Skeletal muscle tissue (tissue), 3 donors: ENCODE measurements at regions not wholly inside any gene's neighbourhood (a gene's known extent, or its start where the extent isn't known, plus 50 kb on each side); places are given as distances from the start of the nearest gene placed in this dataset.

Experiments used
- H3K27ac ChIP-seq: one replicate; pipeline ENCODE4 v1.7.0; 2013; ENCODE audit warnings: mild to moderate bottlenecking, low read depth, low read length, inconsistent platforms
- H3K27me3 ChIP-seq, 3 donors: one replicate each; pipeline ENCODE4 v1.7.0; 2013; ENCODE audit warnings: low read length in 3 of 3; ENCODE audit not compliant: control insufficient read depth in 3 of 3, insufficient read depth in 3 of 3
- H3K36me3 ChIP-seq, 3 donors: one replicate each; pipeline ENCODE4 v1.7.0; 2013; ENCODE audit warnings: low read length in 3 of 3; ENCODE audit not compliant: control insufficient read depth in 3 of 3, insufficient read depth in 3 of 3
- H3K4me1 ChIP-seq, 3 donors: one replicate each; pipeline ENCODE4 v1.7.0; 2013; ENCODE audit warnings: low read length in 3 of 3, mild to moderate bottlenecking in 3 of 3; ENCODE audit not compliant: control insufficient read depth in 3 of 3, insufficient read depth in 3 of 3
- H3K4me3 ChIP-seq, 3 donors: one replicate each; pipeline ENCODE4 v1.7.0; 2013; ENCODE audit warnings: low read length in 3 of 3
- H3K9ac ChIP-seq, 3 donors: one replicate each; pipeline ENCODE4 v1.7.0; 2013; ENCODE audit warnings: low read length in 3 of 3, mild to moderate bottlenecking in 3 of 3, moderate library complexity in 2 of 3, low read depth in 1 of 3
- H3K9me3 ChIP-seq, 3 donors: one replicate each; pipeline ENCODE4 v1.7.0; 2013; ENCODE audit warnings: low read length in 3 of 3; ENCODE audit not compliant: control insufficient read depth in 3 of 3
- donor health status: Osteomylitis.

GRCh38 chrX:13152518-13153185, 108.2 kb upstream of the FAM9C start:
- peak overlapping the region in 1 of 3 donors; percentile 57 for H3K9ac ChIP-seq
- peak overlapping the region; percentile 58 for H3K27ac ChIP-seq
- no peaks in the 10 kb centered on the region for H3K4me1 ChIP-seq
- H3K36me3 ChIP-seq, result no peaks in the 10 kb centered on the region
- H3K27me3 ChIP-seq, result no peaks in the 10 kb centered on the region
- peaks cover 0 to 6% (median 0%) of the 10 kb centered on the region in 3 donors for H3K9me3 ChIP-seq
- H3K4me3 ChIP-seq, result peak overlapping the region in 1 of 3 donors; percentile 43

DNA sequence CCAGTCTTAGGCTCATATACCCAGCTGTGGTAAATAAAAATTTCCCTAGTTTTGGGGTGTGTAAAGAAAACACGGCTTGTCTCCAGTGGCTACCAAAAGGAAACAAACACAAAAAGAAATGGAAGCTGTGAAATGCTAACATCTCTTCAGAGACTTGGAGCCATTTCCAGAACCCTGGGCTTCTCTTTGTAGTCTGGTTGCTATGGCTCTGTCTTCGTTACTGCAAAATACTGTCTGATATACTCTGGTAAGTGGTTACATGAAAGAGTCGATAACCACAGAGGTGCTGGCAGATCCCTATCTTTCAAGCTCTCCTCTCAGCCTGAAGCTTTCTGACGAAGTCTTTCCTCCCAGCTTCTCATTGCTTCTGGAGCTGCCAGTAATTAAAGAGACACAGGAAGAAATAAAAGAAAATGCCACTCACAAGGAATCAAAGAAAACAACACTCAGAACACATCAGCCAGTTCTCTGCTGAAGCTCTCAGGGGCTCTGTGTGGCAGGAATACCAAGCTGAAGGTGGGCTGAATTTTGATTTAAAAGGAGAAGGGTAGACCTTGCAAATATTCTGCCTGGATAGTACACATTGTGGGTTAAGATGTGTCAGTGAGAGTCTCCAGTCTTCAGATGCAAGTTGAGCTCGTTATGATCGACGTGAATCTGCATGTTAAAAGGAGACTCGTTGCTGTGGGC, 107.6 kb upstream of the FAM9C start:
- Histone ChIP-seq H3K9ac (peak overlapping the region in 1 of 3 donors; percentile 57), H3K4me3 (peak overlapping the region in 1 of 3 donors; percentile 43), H3K27me3 (no peaks in the 10 kb centered on the region), H3K9me3 (peaks cover 0 to 6% (median 0%) of the 10 kb centered on the region in 3 donors), H3K27ac (peak overlapping the region; percentile 58), H3K36me3 (no peaks in the 10 kb centered on the region), H3K4me1 (no peaks in the 10 kb centered on the region)

DNA sequence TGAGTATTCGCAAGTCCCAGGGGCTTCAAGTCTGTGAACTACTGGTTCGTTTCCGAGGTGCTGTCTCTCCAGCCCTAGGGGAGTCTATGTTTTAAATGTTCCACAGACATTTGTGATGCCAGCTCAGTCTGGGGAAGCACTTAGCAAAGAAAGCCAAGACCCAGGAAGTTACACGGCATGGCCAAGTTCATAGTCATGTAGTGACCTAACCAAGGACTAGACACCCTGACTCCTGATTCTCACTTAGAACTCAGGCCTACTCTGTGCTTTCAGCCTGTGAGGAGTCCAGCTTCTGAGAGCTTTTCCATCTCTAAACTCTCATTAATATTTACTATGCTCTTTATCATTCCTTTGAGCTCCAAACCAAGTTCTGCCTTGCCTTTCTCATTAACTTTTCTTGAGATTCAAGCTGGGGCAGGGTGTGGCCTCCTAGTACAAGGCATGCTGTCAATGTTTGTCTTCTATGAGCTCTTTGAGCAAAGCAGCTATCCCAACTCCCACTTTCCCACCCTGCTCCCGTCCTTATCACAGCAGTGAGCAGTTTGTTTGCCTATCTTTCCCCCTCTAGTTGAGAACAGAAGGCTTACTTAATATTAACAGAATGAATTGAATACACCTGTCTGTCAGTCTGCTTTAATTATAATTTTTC, 105.4 kb upstream of the FAM9C start:
- Histone ChIP-seq H3K9ac (no peak overlapping the region), H3K36me3 (no peaks in the 10 kb centered on the region), H3K4me3 (no peak overlapping the region), H3K27me3 (no peaks in the 10 kb centered on the region), H3K27ac (no peak overlapping the region), H3K4me1 (no peaks in the 10 kb centered on the region), H3K9me3 (peaks cover 0 to 6% (median 0%) of the 10 kb centered on the region in 3 donors)

DNA sequence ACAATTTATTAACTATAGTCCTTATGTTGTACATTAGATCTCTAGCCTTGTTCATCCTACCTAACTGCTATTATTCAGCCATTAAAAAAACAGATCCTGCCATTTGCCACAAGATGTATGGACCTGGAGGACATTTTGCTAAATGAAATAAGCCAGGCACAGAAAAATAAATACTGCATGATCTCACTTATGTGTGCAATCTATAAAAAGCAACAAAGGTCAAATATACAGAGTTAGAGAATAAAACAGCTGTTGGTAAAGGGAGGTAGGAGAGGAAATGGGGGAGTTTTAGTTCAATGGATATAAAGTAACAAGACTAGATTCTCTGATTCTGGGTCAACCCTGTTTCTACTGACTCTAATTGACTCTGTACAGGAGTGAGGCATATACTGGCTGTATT, 103.3 kb upstream of the FAM9C start:
- Histone ChIP-seq H3K4me1 (no peaks in the 10 kb centered on the region), H3K9me3 (peaks cover 0 to under 1% (median 0%) of the 10 kb centered on the region in 3 donors), H3K4me3 (no peak overlapping the region), H3K9ac (no peak overlapping the region), H3K36me3 (no peaks in the 10 kb centered on the region), H3K27me3 (no peaks in the 10 kb centered on the region), H3K27ac (no peak overlapping the region)

GRCh38 chrX:13147147-13147546, 102.7 kb upstream of the FAM9C start:
- Histone ChIP-seq H3K27ac (no peak overlapping the region), H3K4me1 (no peaks in the 10 kb centered on the region), H3K9me3 (no peaks in the 10 kb centered on the region), H3K9ac (no peak overlapping the region), H3K36me3 (no peaks in the 10 kb centered on the region), H3K4me3 (no peak overlapping the region), H3K27me3 (no peaks in the 10 kb centered on the region)

GRCh38 chrX:13144927-13145655, 100.7 kb upstream of the FAM9C start:
- Histone ChIP-seq H3K27ac (no peak overlapping the region), H3K9ac (no peak overlapping the region), H3K36me3 (no peaks in the 10 kb centered on the region), H3K4me1 (no peaks in the 10 kb centered on the region), H3K27me3 (no peaks in the 10 kb centered on the region), H3K4me3 (no peak overlapping the region), H3K9me3 (no peaks in the 10 kb centered on the region)

DNA sequence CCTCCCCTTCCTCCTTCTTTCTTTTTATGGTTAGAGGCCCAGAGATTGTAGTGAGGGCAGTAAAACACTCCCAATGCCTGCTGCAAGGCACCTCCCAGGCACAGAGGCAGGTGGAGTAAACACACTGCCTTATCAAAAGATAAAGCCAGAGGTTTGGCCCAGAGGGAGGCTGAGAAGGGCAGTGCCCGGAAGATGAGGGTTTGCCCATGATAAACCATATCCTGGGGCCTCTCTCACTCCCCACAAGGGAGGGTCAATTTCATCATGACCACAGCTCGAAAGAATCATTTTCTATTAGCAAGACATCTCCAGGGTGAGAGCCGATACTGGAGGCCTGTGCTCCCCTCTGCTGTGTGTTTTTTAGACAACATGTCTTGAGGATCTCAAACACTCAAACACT, 98.5 kb upstream of the FAM9C start:
- H3K4me3 ChIP-seq, result no peak overlapping the region
- no peaks in the 10 kb centered on the region for H3K4me1 ChIP-seq
- H3K27me3 ChIP-seq, result no peaks in the 10 kb centered on the region
- no peaks in the 10 kb centered on the region for H3K9me3 ChIP-seq
- H3K36me3 ChIP-seq, result no peaks in the 10 kb centered on the region
- H3K27ac ChIP-seq, result no peak overlapping the region
- no peak overlapping the region for H3K9ac ChIP-seq

DNA sequence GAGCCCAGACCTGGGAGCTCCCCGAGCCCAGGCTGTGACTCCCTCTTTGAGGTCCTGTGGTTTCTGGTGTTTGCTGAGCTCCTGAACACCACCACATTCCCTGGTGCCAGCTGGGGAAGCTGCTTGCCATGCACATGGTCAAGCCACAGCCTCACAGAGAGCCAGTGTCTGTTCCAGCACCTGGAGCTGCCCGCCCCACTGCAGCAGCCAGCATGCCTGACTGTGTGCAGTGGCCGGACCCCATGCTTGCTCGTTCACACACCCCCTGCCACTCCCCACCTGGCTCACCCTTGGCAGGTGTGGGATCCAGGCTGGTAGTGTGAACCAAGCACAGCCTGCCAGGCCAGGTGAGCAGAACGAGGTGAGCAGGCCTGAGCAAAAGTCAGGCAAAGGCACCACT, 95.6 kb upstream of the FAM9C start:
- no peaks in the 10 kb centered on the region for H3K36me3 ChIP-seq
- H3K27ac ChIP-seq, result no peak overlapping the region
- no peaks in the 10 kb centered on the region for H3K9me3 ChIP-seq
- no peak overlapping the region for H3K9ac ChIP-seq
- H3K4me3 ChIP-seq, result no peak overlapping the region
- no peaks in the 10 kb centered on the region for H3K27me3 ChIP-seq
- no peaks in the 10 kb centered on the region for H3K4me1 ChIP-seq

GRCh38 chrX:13131396-13132137, 87.1 kb upstream of the FAM9C start:
- H3K4me3 ChIP-seq, result no peak overlapping the region

More at GRCh38 chrX:13131396-13132137, 87.1 kb upstream of the FAM9C start:
- Histone ChIP-seq H3K9me3 (no peaks in the 10 kb centered on the region), H3K4me1 (no peaks in the 10 kb centered on the region), H3K27ac (no peak overlapping the region), H3K36me3 (no peaks in the 10 kb centered on the region), H3K9ac (no peak overlapping the region), H3K27me3 (no peaks in the 10 kb centered on the region)
